Vagina (tissue), 2 donors: ENCODE measurements at regions not wholly inside any gene's neighbourhood (a gene's known extent, or its start where the extent isn't known, plus 50 kb on each side); places are given as distances from the start of the nearest gene placed in this dataset.

Experiments used
- POLR2A ChIP-seq, 2 donors: fragments of 450-650 bp; IDR thresholded peaks; one replicate each; pipeline ENCODE4 v1.6.1; 2017; ENCODE audit warnings: antibody characterized with exemption in 2 of 2, mild to moderate bottlenecking in 2 of 2, moderate library complexity in 2 of 2
- POLR2AphosphoS5 ChIP-seq, 2 donors: sonication (generic); formaldehyde crosslinking; IDR thresholded peaks; one replicate each; pipeline ENCODE4 v1.9.0; 2017; ENCODE audit warnings: antibody characterized with exemption in 2 of 2, mild to moderate bottlenecking in 2 of 2, low read depth in 1 of 2; ENCODE audit not compliant: insufficient read depth in 1 of 2
- TF ChIP-seq, protein P1 (sequence below), 3 experiments: fragments of 450-650 bp in 2 of 3; fragments of 200-600 bp in 1 of 3; sonication (generic) in 1 of 3; IDR thresholded peaks; one replicate each; pipeline ENCODE4 v1.5.1; 2017 to 2019; ENCODE audit warnings: antibody characterized with exemption in 3 of 3, mild to moderate bottlenecking in 2 of 3, moderate library complexity in 2 of 3

GRCh38 chr13:33376212-33376611, 90.7 kb upstream of the STARD13 start:
- TF ChIP-seq, protein P1, sequence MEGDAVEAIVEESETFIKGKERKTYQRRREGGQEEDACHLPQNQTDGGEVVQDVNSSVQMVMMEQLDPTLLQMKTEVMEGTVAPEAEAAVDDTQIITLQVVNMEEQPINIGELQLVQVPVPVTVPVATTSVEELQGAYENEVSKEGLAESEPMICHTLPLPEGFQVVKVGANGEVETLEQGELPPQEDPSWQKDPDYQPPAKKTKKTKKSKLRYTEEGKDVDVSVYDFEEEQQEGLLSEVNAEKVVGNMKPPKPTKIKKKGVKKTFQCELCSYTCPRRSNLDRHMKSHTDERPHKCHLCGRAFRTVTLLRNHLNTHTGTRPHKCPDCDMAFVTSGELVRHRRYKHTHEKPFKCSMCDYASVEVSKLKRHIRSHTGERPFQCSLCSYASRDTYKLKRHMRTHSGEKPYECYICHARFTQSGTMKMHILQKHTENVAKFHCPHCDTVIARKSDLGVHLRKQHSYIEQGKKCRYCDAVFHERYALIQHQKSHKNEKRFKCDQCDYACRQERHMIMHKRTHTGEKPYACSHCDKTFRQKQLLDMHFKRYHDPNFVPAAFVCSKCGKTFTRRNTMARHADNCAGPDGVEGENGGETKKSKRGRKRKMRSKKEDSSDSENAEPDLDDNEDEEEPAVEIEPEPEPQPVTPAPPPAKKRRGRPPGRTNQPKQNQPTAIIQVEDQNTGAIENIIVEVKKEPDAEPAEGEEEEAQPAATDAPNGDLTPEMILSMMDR (IDR thresholded peaks at IDR 0.05) = no peak
- no peak for TF ChIP-seq POLR2AphosphoS5 (IDR thresholded peaks at IDR 0.05; ENCODE audit: insufficient read depth in 1 of 2, low read depth in 1 of 2)
- TF ChIP-seq POLR2A (IDR thresholded peaks at IDR 0.05) = no peak
